ENCODE measurements at regions not wholly inside any gene's neighbourhood (a gene's known extent, or its start where the extent isn't known, plus 50 kb on each side); places are given as distances from the start of the nearest gene placed in this dataset.

GRCh38 chr11:92714111-92714510, 255.3 kb upstream of the MTNR1B start:
- TF ChIP-seq CTCF (IDR thresholded peaks at IDR 0.05): no peak
- TF ChIP-seq EZH2 (IDR thresholded peaks at IDR 0.05): no peak
- TF ChIP-seq EZH2phosphoT487 (IDR thresholded peaks at IDR 0.05): no peak
